SHP77 (cell line): ENCODE measurements at regions not wholly inside any gene's neighbourhood (a gene's known extent, or its start where the extent isn't known, plus 50 kb on each side); places are given as distances from the start of the nearest gene placed in this dataset.

ENCODE experiments used
- DNase-seq, 2 experiments: peaks; one replicate each; lab custom pipeline; 2025; lab: John Stamatoyannopoulos, UW

DNA sequence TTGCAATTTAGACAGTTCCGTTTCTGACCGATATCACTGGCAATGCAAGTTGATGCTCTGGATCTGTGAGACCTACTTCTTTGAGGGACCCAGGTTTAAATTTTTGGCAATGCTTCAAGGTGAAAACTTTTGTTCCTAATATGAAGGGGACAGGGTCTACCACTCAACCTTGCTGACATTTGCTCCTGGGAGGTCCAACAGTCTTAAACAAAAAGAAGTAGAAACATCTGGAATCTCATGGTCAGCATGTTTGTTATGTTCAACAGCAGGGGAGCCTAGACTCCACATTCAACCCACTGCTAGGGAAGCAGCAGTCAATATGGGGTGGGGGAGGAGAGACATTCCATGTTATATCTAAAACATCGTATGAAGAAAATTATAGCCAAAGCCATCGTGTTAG is 196.4 kb downstream of the SIM1 start:
- DNase-seq = no peak

DNA sequence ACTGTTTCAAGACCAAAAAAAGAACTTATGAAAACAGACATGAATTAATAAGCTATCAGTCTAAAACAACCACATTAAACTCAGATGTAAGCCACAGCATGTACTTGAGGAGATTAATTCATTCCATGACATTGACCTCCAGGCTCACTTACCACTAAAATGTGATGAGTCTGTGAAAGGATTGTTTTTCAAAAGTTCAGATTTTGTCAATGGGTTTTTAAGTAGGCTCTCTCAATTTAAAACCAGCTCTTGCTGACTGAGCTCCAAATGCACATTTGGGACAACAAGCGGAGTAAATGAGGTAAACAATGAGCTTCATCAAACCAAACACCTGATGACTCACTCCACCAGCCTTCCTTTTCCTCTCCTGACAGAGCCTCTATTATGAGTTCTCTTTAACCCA is 197.0 kb downstream of the SIM1 start:
- no peak for DNase-seq

DNA sequence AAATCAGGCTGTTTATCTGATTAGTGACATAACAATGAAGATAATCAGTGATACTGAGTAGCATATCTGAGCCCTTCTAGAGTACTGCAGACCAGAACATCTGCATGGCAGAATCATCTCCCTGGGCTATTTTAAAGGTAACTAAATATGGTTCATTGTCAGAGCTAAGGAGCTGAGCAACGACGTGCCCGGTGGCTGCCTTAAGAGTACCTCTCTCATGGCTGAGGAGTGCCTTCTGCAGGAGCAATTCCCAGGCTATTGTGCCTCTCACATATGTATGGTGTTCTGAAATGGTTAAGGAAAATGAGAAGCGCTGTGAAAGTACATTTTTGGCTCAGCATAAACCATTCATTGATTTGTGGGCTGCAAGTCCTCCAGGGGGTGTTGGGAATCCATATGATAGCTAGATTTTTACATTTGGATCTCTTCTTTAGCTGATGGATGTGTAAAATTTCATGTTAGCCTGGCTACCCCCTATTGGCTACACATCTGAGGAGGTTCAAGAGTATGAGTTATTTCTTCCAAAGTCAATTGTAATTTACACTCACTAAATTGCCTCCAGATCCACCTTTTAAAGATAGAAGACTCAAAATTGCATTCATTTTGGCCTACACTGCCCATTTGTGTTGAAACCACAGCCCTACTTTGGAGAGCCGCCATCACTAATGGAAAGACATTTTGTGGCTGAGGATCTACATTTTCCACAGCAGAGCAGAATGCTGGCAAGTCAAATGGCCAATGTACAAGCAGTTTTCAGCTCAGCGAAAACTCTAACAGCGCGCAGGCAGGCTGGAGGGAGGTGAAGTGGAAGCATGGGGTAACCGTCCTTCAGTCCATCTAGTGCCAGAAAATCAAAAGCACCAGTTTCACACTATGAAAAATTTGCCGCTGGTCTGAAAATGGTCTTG is 198.0 kb downstream of the SIM1 start:
- DNase-seq = no peak

DNA sequence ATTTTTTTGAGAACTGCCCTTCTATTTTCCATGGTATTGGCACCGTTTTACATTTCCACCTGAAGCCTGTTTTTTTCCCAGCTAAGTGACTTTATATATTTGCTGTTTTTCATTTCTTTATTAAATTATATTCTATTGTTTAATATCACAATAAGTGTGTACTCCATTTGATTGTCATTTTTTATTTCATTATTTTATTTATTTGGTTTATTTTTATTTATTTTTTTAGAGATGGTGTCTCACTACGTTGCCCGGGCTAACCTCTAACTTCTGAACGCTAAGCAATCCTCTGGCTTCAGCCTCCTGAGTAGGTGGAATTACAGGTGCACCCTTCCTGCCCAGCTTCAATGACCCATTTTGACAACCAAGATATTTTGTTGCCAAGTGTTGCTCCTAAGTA is 202.6 kb downstream of the SIM1 start:
- DNase-seq = no peak

DNA sequence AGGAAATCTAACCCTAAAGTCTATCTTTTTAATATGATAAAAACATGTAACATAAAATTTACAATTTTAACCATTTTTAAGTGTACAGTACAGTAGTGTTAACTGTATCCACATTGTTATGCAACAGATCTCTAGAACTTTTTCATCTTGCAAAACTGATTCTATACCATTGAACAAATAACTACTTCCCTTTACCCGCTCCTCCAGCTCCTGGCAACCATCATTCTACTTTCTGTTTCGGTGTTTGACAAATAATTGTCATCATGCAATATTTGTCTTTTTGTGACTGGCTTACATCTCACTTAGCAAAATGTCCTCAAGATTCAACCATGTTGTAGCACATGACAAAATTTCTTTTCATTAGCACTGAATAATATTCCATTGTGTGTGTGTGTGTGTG is 203.2 kb downstream of the SIM1 start:
- no peak for DNase-seq

DNA sequence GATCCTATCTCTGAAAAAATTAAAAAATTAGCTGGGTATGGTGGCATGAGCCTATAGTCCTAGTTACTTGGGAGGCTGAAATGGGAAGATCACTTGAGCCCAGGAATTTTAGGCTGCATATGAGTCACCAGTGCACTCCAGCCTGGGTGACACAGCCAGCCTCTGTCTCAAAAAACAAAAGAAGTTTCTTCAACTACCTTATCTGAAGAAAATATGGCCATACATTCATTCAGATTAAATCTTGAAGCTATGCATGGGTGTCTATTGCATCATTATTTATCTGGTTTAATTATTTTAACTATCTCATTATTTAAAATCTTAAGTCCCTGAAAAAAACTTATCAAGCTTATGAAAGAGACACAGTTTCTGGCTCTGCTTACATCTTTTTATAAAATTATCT is 204.1 kb downstream of the SIM1 start:
- no peak for DNase-seq

DNA sequence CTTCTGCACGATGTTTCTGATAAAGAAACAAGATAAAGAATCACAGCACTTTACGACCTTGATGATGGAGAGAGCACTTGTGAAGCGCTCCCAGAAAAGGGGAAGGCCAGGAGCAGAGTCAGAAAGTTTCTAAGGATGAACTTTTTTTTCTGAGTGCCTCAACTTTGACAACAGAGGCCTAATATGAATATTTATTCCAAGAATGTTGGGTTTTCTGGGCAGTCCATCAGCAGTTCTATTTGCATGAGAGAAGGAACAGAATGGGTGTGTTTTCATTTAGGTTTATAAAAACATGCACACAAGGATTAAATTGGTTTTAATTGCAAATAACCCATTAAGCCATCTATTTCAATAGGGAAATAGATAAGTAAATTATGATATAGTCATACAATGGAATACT is 204.9 kb downstream of the SIM1 start:
- DNase-seq = no peak

DNA sequence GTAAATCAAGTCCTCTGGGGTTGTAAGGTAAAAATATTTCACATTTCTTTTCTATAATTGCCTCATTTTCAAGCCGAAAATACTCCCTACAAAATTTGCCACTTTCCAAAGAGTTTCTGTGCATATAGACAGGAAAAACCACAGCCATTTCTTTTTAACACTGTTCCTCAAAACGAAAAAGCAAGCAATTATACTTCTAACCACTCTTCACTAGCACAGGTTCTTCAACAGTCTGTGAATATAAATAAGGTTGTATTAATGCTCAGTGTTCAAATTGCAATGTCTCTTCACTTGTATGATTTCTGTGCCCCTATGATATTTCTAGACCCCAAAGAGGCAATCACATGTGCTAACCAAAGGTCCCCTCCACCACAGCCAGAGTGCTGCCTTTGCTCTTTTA is 206.0 kb downstream of the SIM1 start:
- no peak for DNase-seq

DNA sequence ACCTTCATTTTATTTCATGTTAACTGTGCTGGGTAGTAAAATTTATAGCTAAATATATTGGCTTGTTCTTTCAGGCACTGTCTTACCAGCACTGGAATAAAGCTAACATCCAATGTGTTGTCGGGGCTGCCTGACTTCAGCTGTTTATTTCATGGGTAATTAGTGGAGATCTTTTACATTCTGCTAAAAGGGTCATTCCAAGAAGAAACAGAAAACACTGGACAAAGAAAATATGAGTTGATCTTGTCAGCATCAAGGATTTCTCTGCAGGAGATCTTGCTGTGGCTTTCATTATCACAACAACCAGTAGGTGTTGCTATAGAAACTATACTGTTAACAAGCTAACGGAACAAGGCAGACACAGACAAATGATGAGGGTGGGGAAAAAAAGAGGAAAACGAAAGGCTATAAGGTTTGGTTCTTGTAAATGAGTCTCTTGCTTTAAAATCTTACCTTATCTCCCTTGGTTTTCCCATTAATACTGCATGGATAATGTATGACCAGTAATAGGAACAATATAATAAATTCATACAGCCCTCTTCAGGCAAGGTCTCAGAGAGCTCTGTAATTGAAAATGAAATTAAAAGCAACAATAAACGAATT is 206.8 kb downstream of the SIM1 start:
- DNase-seq = peak; percentile 43 to 62

DNA sequence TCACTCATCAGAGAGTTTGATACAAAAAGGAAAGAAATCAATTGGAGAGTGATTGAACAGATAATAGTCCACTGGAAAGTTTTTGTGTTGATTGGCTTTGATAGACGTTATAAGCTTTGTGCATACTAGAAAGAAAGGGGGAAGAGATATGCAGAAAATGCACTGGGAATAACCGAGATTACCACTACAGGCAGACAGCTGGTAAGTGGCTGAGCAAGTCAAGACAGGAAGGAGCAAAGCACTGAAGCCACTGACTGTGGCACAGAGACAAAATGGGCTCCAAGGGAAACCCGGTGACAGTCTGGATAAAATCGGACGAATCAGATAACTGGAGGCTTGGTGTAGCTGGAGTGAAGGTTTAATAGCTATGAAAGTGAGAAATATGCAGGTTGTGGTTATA is 209.0 kb downstream of the SIM1 start:
- no peak for DNase-seq

DNA sequence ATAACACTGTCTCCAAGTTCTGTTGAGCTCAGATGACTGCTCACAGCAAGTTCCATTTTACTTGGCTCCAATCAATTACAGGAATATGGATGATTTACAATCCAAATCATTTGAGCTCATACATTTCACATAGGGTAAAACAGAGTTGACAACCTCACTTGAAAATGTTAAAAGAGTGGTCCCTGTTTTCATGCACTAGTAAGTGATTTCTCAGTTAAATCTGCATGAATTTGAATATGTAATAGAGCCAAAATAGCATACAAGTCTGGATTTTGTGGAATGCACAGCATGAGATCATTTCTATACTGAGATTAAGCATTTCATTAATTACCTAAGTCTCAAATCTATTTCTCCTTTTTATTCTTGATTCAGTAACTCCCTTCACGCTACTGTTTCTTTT is 217.6 kb downstream of the SIM1 start:
- DNase-seq = no peak

DNA sequence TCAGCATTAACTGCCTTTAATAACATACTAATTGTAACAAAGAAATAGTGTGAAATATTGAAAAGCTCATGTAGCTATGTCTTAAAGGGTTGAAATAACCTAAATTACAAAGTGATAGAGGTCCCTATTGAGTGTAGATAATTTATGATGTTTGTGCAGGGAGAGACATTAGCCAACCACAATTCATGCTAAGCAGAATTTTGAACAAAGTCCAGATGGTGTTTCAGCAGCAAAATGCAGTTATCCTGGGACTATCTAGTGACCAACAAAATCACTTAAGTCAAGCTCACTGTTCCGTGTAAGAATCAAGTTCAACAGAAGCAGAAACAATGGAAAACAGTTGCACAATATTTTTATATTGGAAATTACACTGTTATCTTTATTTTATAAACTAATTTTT is 218.5 kb downstream of the SIM1 start:
- DNase-seq = no peak

DNA sequence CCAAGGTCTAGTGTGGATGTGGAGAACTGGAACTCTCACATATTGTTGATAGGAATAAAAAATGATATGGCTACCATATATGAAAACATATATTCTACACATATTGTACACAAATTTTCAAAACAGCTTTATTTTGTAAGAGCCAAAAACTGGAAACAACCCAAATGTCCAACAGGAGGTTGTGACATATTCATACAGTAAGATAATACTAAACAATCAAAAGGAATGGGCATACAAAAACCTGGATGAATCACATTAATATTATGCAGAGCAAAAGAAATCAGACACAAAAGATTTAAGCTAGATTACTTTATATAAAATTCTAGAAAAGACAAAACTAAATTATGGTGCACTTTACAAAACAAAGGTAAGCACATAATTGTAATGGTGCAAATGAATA is 223.9 kb downstream of the SIM1 start:
- no peak for DNase-seq

DNA sequence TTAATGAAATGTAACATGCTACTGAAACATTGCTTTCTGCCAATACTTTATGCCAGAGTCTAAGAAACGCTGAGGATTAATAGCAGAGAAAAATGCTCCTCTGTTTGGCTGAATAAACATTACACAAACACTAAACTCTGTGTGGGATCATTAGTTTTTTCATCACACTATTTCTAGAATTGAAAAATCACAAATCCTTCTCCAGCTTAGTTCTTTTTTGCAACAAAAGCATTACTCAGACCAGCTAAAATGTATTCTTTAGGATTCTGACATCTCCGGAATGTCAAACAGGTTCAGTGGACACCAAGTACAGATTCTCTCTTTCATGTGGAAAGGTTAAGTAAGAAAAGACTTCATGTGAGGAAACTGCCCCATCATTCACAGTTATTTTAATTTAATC is 226.9 kb downstream of the SIM1 start:
- DNase-seq = no peak

DNA sequence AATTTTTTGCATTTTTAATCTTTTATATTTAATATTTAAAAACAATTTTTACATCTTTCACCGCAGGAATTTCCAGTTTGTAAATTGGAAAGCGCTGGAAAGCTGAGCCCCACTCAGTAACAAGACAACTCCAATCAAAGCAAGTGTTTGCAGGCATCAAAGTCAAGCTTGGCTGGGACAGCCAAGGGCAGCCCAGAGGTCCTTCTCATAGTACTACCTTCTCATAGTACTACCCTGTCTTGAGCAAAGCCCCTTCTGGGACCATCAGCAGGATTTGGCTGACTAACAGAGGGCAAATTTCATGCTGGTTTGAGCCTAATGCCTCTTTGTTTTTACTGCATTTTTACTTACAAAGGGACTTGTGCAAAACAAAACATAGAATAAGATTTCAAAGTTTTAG is 228.3 kb downstream of the SIM1 start:
- DNase-seq = no peak

DNA sequence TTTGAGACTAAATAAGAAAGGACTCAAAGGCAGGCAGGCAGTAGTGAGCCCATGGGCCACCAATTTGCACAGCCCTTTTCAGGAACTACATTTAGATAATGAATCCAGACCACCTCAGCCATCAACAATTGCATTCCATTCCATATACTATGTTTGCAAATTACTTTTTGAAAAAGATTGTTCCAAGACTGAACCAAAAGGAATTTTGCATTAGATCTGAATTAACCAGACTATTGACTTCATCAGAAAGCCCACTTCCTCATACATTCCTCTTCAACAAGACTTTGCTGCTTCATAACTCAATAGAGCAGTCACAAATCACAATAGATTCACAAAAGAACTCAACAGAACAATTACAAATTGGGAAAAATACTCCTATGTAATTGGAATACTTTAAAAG is 229.1 kb downstream of the SIM1 start:
- DNase-seq = no peak

DNA sequence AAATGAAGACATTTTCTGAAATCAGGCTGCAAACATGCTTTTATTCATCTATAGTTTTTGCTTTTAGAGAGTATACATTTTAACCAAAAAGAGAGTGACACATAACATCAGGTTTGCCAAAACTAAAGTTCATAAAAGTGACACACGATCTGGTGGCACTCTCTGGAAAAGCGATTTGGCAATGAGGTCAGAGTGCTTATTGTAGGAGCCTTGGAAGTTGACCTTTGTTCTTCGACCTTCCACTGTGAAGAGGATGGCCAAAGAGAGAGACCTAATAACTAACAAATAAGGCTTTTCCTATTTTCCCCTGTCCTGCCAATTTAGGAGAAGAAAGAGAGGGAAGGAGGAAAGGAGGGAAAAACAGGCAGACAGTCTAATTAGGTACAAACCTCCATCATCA is 230.1 kb downstream of the SIM1 start:
- no peak for DNase-seq

DNA sequence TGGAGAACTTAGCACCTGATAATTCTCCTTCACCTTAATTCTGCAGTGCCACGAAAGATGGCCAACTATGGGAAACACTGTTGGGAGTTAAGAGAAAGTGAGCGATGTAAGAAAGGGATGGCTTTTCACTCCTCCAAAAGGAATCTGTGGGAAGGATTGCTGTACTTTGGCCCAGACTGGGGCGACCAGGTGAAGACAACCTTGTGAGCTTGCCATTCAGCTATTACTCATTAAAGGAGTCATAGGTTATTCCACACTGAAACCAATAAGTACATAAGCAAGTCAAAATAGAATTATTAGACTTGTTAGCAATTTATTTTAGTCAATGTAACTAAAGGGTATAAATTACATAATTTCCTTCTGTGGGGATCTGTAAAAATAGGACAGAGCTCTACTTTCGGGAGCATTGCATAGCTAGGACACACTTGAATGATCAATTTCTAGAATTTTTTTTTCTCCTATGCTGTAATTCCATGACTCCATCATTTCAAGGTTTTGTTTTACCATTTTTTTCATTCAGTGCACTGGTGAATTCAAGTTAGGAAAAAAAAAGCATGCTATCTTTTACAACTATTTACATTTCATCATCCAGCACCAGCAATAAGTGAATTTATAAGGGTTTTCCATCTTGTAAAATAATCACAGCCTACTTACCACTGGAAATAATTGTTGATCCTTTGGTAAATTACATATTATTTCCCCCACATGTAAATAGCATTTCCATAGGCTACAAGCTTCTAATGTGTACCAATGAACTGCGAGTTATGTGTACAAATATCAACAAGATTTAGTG is 231.7 kb downstream of the SIM1 start:
- DNase-seq = no peak

DNA sequence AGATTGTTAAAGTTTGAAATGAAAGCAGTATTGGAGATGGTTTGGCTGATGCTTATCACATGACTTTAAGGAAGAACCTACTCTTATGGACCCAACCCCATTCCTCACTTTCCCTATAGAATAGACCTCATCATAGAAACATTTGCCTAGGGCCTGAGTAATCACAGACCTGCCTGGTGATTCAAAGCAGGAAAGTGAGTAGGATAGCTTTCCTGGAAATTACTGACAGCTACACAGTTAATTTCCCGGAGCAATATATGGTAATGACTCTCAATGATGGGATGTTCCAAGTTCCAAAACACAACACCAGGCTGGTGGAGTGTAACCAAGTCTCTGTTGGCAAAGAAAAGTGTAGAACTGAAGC is 233.8 kb downstream of the SIM1 start:
- DNase-seq = no peak

DNA sequence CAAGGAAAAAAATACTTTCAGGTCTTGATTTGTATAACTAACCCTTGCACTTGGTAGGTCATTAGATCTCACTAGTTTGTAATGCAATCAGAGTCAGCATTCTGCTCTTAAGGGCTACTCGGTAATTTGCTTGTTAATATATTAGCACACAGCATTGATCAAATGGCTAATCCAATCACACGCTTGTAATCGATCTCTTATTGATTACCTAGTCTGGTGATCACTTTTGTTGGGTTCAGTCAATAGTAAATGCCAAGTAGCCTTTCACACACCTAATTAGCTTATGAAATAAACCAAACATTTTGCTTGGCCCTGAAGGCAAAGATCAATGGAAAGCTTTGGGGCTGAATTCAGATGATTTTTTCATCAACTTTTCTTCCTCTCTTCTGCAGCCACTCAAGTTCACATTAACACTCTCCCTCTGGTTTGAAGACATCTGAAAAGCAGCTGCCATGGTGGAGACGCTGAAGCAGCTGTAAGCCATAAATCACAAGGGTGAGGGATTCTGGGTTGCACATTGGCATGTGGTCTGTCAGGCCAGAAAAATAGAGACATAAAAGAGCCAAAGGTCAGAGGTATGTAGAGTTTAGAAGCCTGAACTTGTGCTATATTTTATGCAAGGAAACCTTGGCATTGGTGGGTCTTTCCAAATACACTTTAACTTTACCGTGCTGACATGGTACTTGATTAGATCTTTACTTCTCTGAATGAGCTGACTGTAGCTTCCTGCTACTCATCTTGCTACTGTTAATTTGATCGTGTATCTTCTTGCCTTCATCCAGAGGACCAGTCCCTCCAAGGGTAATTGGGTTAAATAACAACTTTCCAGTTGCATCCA is 234.4 kb downstream of the SIM1 start:
- DNase-seq = peak; percentile 64 to 67

DNA sequence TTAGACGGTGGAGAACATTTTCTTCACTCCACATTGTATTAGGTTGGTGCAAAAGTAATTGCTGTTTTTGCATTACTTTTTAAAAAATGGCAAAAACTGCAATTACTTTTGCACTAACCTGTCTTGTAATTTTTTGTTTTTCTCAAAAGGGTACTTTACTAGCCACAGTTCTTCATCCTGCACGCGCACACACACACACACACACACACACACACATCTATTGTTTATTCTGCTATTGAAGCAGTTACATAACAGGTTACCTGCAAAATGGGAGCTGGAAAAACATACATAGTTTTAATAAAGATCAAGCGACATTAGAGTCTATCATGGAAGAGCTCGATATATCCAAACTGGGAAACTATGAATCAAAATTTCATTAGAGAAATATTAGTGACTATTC is 235.2 kb downstream of the SIM1 start:
- DNase-seq = no peak

DNA sequence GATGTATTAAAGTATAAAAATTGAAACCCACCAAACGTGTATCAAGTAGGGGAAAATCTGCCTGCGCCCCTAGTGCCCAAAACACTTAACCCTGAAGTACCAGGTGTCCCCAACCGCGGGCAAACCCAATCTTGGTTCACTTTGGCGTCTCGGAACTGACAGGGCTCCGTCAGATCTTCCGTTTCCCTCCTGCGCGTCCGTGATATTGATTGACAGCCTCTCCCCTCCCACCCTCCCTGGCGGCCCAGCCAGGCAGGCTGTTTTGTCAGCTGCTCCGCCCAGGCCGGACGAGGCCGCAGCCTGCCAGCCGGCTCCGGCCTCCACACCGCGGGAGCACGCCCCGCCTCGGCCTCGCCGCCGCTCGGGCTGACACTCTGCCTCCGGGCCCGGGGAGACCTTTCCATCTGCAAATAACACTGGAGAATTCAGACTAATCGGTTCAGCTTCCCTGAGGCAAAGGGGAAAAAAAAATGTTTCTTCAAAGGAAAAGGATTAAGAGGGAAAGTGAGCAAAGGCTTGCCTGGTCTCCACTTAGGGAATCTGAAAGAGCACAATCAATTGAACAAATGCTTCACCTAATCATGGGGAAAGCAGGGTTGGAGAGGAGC is 234.9 kb upstream of the MCHR2 start:
- DNase-seq = peak; percentile 84 to 90
